HG02938 (cell line): ENCODE measurements at regions not wholly inside any gene's neighbourhood (a gene's known extent, or its start where the extent isn't known, plus 50 kb on each side); places are given as distances from the start of the nearest gene placed in this dataset.

Experiments
- ATAC-seq: cut with Tn5 transposase; IDR thresholded peaks from one replicate; pipeline ENCODE4 v1.9.1; 2021; ENCODE audit warnings: mild to moderate bottlenecking, moderate library complexity; ENCODE audit not compliant: unreplicated experiment

DNA sequence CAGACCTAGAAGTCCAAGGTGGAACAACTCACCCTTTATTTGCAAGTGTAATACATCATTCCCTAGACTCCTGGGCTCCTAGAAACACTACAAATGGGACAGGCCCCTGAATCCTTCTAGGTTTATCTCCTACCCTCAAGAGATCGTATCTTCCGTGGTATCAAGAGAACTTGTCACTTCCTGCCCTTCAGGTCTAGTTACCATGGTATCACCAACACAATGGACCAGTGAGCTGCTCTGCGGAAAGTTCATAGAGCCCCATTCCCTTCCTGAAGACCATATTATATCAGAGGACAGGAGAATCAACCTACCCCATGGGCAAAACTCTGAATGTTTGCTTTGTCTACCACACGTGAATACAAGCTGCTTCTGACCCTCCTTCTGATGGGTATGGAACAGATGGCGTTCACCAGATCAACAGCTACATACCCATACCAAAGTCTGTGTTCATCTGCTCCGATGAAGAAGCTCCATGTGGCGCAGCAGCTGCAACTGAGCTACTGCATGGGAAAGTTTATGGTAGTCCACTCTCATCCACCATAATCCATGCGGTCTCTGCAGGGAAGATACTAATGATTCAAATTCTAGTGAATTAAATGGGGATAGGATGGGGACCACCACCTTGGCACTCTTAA lies 84.6 kb upstream of the KLF13 start:
- ATAC-seq = no peak

DNA sequence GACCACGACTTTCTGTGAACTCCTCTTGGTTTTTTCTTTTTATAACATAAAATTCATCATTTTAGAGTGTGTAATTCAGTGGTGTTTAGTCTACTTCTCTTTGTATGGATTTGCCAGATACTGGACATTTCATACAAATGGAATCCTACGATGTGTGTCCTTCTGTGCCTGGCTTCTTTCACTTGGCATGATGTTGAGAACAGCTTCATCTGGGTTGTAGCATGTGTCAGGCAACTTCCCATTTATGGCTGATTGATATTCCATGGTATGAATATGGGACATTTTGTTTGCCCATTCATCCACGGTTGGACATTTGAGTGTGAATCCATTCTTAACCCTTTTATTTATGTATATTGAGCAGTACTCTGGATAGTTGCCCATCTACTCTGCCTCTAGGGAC lies 82.7 kb upstream of the KLF13 start:
- ATAC-seq = no peak

DNA sequence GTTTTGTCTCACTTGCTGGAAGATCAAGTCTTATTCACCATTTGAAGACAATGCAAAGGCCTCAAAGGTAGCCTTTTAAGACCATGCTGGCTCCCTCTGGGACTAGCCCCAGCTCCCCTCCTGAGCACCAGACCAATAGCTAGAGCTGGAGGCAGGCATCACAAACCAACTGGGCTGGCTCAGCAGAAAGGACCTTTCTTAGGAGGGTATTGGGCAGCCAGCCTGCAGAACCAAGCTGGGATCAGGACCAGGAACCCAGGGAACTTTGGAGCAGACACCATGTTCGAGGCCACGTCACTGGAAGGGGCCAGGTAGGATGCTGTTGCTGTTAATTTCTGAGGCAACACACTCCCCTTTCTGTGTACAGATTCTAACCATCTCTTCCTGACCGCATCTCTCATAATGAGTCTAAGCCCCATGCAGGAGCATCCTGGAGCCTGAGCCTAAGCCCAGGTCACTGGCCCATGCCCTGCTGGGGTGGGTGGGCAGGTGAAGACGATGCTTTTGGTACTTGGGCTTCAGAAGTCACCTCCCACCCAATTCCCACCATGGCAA lies 81.4 kb upstream of the KLF13 start:
- ATAC-seq = no peak

DNA sequence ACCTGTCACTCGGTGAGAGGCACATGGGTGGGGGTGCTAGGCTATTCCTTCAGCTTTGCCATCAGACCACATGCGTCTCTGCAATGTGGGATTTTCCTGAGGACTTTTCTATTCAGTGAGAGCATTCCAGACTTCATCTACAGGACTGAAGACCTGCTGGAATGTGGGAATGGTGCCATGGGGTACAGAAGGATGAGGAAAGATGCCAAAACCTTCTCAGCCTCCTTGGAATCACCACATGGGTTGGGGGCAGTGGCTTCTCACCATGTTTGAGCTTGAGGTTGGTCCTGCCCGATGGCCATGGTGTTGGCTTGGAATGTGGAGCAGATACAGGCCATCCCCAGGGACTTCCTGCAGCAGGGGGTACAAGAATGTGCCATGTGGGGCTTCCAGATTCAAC lies 80.9 kb upstream of the KLF13 start:
- ATAC-seq = no peak

DNA sequence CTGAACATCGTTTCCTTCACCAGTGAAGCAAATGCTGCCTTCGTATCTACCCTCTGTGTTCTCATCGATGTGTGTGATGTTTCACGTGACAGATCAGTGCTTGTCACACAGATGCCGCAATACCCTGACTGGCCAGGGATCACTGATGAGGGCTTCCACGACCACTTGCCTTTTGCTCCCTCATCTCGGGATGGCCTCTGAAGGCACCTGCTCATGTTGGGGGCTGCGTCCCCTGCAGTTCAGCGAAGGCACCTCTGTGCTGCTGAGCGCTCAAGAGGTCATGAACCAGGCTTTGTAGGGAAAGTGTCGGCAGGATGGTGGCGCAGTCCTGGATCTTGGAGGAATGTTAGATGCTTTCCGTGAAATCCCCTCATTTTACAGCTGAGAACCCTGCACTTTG lies 79.2 kb upstream of the KLF13 start:
- no peak for ATAC-seq

DNA sequence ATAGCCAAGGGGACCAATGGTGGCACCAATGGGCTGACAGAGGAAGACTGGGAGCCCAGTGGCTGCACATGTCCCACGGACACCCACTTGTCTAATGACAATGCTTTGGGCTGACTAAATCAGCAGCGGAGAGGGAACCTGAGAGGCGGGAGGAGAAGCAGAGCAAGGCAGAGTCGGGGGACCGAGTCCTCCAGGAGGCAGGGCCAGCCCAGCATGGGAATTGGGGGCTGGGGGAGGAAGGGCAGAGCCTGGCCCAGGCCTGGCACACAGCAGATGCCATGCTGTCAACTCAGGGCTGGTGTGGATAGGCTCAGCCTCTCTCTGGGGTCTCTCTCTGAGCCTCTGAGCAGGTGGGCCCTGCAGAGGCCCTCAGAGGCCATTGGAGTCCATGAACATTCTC lies 78.4 kb upstream of the KLF13 start:
- no peak for ATAC-seq

DNA sequence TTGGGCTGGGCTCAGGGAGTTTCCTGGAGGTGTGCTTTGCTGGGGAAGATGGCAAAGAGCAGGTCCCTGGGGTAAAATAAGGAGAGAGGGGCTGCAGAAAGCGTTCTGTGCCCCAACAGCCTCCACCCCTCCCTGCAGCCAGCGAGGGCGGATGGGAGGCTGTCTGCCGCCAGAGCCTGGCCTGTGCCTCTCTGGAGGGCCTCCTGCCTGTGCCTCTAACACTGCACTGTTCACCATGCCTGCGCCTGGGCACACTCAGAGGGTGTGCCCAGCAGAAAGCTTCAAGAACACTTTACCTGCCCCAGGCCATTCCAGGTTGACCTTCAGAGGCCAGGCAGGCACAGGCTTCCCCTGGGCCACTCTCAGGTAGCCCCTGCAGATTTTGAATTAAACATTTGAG lies 77.7 kb upstream of the KLF13 start:
- no peak for ATAC-seq

DNA sequence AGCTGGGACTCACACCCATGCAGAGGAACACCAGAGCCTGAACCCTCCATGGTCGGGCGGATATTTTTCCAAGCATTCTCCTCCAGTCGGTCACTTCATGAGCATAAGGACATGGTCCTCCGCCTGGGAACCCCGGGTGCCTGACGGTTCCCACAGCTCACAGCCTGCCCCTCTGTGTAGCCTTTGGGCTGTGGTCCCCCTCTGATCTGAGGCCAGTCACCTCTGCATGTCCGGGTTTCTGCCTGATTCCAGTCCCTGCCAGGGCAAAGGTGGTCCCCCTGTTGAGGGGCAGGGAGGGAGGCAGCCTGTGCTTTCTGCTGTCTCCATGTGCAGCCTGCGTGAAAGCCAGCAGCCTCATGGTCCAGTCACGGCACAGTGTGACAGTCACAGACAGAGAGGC lies 76.6 kb upstream of the KLF13 start:
- no peak for ATAC-seq

DNA sequence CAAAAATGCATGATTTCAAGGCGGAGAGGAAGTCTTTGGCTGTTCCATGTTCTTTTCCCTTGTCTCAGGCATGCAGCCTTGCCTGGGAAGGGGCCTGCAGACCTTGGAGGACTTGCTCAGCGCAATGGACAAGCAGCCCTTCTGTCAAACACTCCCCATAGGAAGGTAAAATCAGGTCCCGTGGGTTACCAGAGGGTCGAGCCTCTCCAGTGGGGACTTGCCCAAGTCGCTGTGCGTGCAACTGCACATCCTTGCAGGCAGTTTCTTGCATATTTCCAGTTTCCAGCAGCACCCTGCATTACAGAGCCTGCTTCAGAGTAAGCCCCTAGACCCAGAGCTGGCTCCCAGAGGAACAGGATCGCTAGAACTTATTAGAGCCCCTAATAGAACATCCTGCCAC lies 75.5 kb upstream of the KLF13 start:
- ATAC-seq = no peak

DNA sequence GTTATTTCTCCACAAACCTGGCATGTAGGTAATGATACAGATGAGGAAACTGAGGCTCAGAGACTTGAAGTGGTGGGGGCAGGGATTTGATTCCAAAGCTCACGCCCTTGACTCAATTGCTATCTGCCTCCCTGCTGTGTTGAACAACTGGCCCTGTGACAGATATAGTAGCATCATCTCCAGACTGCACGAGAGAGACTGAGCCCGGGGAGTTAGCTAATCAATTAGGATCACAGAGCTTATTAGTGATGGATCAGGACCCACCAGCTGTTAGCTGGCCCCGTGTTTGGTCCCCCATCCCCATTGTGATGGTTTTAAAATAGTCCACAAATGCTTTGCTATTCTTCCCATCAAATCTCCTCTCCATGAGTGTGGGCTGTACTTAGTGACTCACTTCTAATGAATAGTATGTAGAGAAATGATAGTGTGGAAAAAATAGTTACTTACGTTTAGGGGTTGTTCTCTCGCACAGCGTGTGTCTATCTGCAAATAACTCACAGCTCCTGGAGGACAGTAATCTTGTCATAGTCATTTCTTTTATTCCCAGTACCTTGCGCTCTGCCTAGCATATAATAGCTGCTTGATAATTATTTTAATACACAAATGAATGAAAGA lies 74.4 kb upstream of the KLF13 start:
- ATAC-seq = no peak

DNA sequence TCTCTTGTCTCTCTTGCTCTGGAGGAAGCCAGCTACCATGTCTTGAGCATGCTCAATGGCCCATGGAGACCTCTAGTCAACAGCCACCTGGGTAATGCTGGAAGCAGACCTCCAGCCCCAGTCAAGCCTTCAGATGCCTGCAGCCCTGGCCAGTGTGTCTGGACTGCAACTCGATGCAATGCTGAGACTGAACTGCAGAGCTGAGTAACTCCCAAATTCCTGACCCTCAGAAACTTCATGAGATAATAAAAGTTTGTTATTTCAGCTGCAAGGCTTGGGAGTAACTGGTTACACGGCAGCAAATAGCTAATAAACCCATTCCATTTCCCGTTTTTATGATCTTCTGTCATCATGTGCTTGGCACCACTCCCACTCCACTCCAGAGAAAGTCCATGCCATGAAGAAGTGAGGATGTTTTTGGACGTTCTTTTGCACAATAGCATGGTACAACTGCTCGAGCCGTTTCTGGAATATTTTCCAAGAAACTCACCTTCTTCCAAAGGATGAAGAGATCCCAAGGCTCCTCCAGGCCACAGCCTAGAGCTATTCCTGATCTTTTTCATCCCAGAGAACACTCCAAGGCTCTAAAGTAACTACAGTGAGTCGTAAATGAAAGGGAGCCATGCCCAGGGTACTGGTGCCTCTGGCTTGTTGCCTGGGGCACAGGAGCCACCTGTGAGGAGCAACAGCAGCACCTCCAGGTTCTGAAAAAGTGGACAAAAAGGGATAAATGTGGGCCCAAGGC lies 72.0 kb upstream of the KLF13 start:
- no peak for ATAC-seq

DNA sequence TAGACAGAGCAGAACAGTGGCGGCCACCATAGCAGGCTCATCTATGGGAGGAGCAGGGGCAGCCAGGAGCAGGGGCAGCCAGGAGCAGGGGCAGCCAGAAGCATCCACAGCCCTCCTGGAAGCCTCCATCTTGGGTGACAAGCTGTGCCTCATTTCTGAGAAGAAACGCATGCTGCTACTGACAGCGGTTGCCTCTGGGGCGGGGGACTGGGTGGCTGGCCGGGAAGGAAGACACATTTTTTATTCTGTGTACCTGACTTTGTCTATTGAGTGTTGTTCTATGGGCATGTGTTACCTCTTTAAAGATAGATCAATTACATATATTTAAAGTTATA lies 71.5 kb upstream of the KLF13 start:
- no peak for ATAC-seq

DNA sequence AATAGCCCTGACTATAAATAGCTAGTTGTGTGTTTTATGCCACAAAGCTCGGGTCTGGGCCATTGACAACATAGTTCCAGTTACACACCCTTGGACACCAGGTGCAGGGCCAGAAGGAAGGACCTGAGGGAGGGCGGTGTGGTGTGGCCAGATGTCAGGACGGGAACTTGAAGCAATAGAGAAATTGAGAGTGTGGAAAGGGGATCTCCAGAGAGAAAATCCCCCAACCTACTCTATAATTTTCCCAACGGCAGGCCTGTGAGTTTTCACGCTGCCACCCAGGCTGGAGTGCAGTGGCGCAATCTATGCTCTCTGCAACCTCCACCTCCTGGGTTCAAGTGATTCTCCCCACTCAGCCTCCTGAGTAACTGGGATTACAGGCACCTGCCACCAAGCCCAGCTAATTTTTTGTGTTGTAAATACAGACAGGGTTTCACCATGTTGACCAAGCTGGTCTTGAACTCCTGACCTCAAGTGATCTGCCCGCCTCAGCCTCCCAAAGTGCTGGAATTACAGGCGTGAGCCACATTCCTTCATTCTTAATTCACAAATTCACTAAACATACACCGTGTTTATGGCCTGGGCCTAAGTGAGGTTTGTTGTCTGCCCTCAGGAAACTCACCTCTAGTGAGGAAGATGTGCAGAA lies 70.8 kb upstream of the KLF13 start:
- ATAC-seq = no peak

DNA sequence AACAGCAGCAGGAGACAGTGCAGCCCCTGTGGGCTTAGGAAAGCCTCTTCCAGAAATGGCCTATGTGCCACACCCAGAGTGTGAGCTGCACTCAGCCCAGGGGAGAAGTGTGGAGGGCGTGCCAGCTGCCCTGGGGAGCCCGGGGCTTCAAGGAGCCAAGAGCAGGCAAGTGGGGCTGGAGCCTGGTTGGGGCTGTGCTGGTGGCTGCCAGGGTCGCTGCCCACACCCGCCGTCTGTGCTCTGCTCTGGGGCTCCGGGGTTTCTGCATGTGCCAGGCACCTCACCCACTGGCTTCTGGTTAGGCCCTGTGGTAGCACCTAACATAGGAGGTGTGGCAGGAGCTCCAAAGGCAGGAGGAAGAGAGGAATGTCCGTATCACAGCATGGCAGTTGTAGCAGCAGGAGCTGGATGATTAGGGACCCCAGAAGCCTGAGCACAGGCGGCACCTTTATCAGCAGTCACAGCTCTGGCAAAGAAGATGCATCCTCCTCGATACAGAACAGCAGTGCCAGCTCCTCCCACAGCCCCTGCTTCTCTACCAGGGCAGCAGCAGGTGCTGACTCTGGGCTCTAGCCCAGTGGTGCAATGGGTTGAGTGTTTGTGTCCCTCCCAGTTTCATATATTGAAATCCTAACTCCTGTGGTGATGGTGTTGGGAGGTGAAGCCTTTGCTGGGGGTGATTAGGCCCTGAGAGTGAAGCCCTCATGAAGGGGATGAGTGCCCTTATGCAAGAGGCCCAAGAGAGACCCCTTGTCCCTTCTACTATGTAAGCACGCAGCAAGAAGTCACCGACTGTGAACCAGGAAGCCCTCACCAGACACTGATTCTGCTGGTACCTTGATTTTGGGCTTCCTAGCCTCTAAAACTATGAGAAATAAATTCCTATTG lies 70.0 kb upstream of the KLF13 start:
- ATAC-seq = no peak

DNA sequence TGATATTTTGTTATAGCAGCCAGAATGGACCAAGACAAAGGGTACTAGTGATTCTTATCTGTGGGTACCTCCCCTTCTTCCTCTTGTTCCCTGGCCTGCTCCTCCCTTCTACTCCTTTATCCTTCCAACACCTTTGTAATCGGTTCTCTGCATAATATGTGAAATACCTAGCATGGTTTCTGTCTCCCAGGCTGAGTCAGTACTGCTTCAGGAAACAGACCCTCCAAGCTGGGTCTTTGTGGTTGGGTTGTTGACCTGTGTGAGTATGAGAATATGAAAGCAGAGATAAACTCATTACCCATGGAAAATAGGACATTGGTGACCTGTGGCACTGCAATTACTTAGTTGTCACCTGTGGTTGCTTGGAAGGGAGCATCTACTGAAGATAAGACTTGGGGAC lies 69.3 kb upstream of the KLF13 start:
- ATAC-seq = no peak

DNA sequence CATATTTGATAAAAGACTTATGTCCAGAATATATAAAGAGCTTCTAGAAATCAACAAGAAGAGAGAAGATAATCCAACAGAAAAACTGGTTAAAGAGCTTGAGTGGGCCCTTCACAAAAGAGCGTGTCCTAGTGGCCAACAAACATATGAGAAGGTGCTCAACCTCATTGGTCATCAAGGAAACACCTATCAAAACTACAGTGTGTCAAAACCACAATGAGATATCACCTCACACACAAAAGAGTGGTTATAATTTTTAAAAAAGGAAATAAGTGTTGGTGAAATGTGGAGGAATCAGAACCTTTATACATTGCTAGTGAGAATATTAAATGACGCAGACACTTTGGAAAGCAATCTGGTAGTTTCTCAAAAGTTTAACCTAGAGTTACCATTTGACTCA lies 68.4 kb upstream of the KLF13 start:
- no peak for ATAC-seq

DNA sequence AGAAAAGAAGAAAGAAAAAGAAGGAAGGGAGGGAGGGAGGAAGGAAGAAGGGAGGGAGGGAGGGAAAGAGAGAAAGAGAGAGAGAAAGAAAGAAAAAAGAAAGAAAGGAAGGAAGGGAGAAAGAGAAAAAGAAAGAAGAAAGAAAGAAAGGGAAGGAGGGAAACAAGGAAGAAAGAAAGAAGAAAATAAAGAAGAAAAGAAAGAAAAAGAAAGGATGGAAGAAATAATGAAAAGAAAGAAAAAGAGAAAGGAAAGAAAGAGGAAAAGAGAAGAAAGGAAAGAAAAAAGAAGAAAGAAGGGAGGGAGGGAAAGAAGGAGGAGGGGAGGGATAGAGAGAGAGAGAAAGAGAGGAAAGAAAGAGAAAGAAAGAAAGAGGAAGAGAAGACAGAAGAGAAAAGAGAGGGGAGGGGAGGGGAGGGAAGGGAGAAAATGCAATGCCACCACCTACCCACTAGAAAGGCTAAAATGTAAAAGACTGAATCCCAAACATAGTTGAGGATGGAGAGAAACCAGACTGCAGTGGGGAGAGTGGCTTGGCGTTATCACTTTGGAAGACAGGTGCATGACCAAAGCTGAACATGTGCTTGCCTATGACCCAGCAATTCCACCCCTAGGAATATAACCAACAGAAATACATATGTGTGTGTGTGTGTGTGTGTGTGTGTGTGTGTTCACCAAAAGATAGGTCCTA lies 66.9 kb upstream of the KLF13 start:
- no peak for ATAC-seq

DNA sequence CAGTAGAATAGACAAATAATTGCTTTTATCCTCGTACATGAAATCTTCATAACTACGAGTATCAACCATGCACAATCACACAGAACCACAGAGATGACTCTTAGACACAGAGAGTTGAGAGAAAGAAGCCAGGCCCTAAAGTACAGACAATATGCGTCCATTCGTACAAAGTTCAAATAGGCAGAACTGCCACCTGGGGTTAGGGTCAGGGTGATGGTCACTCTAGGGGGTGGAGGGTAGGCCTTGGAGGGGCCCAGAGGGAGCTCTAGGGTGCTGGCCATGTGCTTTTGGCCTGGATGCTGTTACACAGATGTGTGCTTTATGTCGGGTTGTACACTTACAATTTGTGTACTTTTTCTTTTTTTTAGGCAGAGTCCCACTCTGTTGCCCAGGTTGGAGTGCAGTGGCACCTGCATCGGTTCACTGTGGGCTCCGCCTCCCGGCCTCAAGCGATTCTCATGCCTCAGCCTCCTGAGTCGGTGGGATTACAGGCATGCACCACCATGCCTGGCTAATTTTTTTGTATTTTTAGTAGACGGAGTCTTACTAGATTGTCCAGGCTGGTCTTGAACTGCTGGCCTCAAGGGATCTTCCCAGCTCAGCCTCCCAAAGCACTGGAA lies 65.9 kb upstream of the KLF13 start:
- ATAC-seq = no peak

DNA sequence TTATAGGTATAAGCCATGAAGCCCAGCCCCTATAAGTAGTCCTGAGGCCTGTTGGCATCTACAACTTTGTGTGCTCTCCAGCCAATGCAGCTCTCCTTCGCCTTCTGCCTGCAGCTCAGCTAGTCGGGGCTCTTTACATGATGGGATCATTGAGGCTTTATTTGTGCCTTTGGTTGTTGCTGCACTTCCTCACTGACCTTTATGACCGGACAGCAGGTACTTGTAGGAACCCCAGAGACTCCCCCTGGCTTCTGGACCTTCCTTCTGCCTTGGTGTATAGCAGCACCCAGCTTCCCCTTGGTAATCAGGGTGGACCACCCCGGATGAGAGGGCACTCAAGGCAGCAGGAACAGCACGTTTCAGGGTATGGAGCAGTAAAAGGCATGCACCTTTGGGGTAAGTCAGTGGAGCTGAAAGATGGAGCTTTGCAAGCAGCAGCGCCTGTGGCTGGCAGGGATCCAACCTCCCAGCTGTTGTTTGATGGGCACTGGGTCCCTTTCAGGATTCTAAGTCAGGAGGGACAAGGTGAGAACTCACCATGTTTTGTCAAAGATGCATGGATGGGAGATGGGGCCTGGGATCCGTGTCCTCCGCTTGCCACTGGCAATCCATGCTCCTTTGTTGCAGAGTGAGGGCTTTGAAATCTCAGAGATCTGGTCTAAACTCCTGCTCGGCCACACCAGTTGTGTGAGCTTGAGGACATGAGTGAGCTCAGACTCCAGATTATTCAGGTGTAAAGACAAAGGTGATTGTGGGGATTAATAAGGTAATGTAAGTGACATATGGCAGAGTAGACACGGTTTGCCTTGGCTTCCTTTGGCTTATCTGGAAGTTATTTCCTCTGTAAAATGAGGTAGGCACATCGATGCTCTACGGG lies 65.1 kb upstream of the KLF13 start:
- ATAC-seq = no peak
